ENCODE measurements at regions not wholly inside any gene's neighbourhood (a gene's known extent, or its start where the extent isn't known, plus 50 kb on each side); places are given as distances from the start of the nearest gene placed in this dataset.
A peak's percentile ranks its signal among the peaks of the same experiment; 100 is the strongest.

DNA sequence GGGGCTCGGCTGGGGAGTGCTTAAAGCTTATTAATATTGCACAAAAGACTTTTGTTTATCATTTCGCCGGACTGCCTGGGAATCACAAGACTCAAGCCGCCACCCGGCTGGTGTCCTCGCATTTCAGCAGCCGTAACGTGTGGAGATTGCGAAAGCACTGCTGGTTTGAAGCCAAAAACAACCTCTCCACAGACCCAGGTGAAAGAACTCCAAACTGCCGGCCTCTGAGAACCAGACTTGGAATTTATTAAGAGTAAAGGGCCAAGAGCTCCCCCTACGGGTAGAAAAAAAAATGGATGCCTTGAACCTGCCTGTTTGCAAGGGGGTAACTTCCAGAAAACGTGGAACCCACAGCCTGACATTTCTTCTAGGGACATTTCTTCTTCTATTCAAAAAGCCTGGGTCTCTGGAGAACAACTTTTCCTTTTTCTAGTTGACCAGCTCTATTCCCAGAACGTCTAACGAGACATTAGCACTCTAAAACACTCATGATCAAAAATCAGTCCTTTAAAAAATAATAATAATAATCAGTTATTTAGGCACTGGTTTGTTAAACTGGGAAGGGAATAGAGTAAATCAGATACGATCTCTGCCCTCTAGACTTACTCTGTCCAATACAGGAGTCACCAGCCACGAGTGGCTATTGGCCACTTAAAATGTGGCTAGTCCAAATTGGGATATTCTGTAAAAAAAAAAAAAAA lies 216.3 kb downstream of the C1D start:
- peak; percentile 36 to 72 (median 71); a peak in 5 of 6 replicates for TF ChIP-seq CTCF (IDR thresholded peaks at IDR 0.05 in 2 of 3, conservative IDR thresholded peaks at IDR 0.05 in 1 of 3; ENCODE audit: borderline replicate concordance in 1 of 3, insufficient read depth in 1 of 3, low read depth in 2 of 3, low read length in 2 of 3)
- no peak for TF ChIP-seq POLR2A (IDR thresholded peaks at IDR 0.05; ENCODE audit: borderline replicate concordance, extremely low read depth, insufficient read depth, insufficient read length)
- TF ChIP-seq EGR1 (IDR thresholded peaks at IDR 0.05; ENCODE audit: low read depth), result no peak
- TF ChIP-seq POLR2AphosphoS5 (IDR thresholded peaks at IDR 0.05; ENCODE audit: low read depth, low read length), result no peak
- TF ChIP-seq SP1 (IDR thresholded peaks at IDR 0.05; ENCODE audit: low read depth), result no peak
- no peak for TF ChIP-seq ZBTB33 (IDR thresholded peaks at IDR 0.05; ENCODE audit: extremely low read depth, insufficient replicate concordance, low read length)
- TF ChIP-seq EZH2 (IDR thresholded peaks at IDR 0.05), result no peak
- TF ChIP-seq REST (IDR thresholded peaks at IDR 0.05; ENCODE audit: low read depth), result no peak
- no peak for TF ChIP-seq YY1 (IDR thresholded peaks at IDR 0.05; ENCODE audit: extremely low read depth, insufficient replicate concordance, low read depth, low read length)
- TF ChIP-seq EZH2phosphoT487 (IDR thresholded peaks at IDR 0.05; ENCODE audit: borderline replicate concordance), result no peak
- TF ChIP-seq RAD21 (IDR thresholded peaks at IDR 0.05; ENCODE audit: low read depth), result peak; percentile 63

All from HCT116 (cell line).